ENCODE measurements at regions not wholly inside any gene's neighbourhood (a gene's known extent, or its start where the extent isn't known, plus 50 kb on each side); places are given as distances from the start of the nearest gene placed in this dataset.

- Mint-ChIP-seq H3K4me3 (ENCODE audit: unreplicated experiment) (no peak overlapping the region), H3K27me3 (ENCODE audit: unreplicated experiment) (no peaks in the 10 kb centered on the region), H3K36me3 (ENCODE audit: low read depth, unreplicated experiment) (no peaks in the 10 kb centered on the region), H3K27ac (ENCODE audit: unreplicated experiment) (no peak overlapping the region), H3K4me1 (ENCODE audit: unreplicated experiment) (no peaks in the 10 kb centered on the region), H3K9me3 (ENCODE audit: unreplicated experiment) (no peaks in the 10 kb centered on the region)
- no peak for TF ChIP-seq CTCF (IDR thresholded peaks at IDR 0.05; ENCODE audit: unreplicated experiment)
- DNase-seq (ENCODE audit: low spot score), result no peak
These were observed 91.8 kb upstream of the GLRA1 start for GRCh38 chr5:152016421-152016820.

GRCh38 chr5:152007653-152008335, 83.1 kb upstream of the GLRA1 start:
- no peak overlapping the region for H3K27ac Mint-ChIP-seq (ENCODE audit: unreplicated experiment)
- H3K36me3 Mint-ChIP-seq (ENCODE audit: low read depth, unreplicated experiment), result no peaks in the 10 kb centered on the region
- peaks cover 2% of the 10 kb centered on the region for H3K27me3 Mint-ChIP-seq (ENCODE audit: unreplicated experiment)
- no peak for DNase-seq (ENCODE audit: low spot score)
- no peaks in the 10 kb centered on the region for H3K9me3 Mint-ChIP-seq (ENCODE audit: unreplicated experiment)
- H3K4me1 Mint-ChIP-seq (ENCODE audit: unreplicated experiment), result no peaks in the 10 kb centered on the region
- TF ChIP-seq CTCF (IDR thresholded peaks at IDR 0.05; ENCODE audit: unreplicated experiment), result no peak
- H3K4me3 Mint-ChIP-seq (ENCODE audit: unreplicated experiment), result no peak overlapping the region

GRCh38 chr5:152004095-152004494, 79.4 kb upstream of the GLRA1 start:
- no peak overlapping the region for H3K4me3 Mint-ChIP-seq (ENCODE audit: unreplicated experiment)
- no peaks in the 10 kb centered on the region for H3K4me1 Mint-ChIP-seq (ENCODE audit: unreplicated experiment)
- H3K27ac Mint-ChIP-seq (ENCODE audit: unreplicated experiment), result no peak overlapping the region
- peaks cover 2% of the 10 kb centered on the region for H3K27me3 Mint-ChIP-seq (ENCODE audit: unreplicated experiment)
- DNase-seq (ENCODE audit: low spot score), result no peak
- H3K36me3 Mint-ChIP-seq (ENCODE audit: low read depth, unreplicated experiment), result no peaks in the 10 kb centered on the region
- H3K9me3 Mint-ChIP-seq (ENCODE audit: unreplicated experiment), result no peaks in the 10 kb centered on the region
- no peak for TF ChIP-seq CTCF (IDR thresholded peaks at IDR 0.05; ENCODE audit: unreplicated experiment)

Data from endothelial cell (in vitro differentiated cells).